ENCODE measurements at regions not wholly inside any gene's neighbourhood (a gene's known extent, or its start where the extent isn't known, plus 50 kb on each side); places are given as distances from the start of the nearest gene placed in this dataset.

GRCh38 chr14:58778202-58778601, 140.4 kb downstream of the DACT1 start:
- Histone ChIP-seq H3K36me3 (ENCODE audit: control insufficient read depth, insufficient read depth, low read length) (no peaks in the 10 kb centered on the region), H3K27me3 (replicated peaks; ENCODE audit: control insufficient read depth, insufficient read depth, low read length) (no peaks in the 10 kb centered on the region), H3K4me3 (replicated peaks; ENCODE audit: low read depth, low read length) (no peak overlapping the region)
- no peak for TF ChIP-seq CTCF (IDR thresholded peaks at IDR 0.05; ENCODE audit: insufficient read depth, low read length, poor library complexity, severe bottlenecking)
- DNase-seq (ENCODE audit: extremely low read depth, insufficient read length), result no peak

- DNase-seq (ENCODE audit: extremely low read depth, insufficient read length), result no peak
- Histone ChIP-seq H3K36me3 (ENCODE audit: control insufficient read depth, insufficient read depth, low read length) (no peaks in the 10 kb centered on the region), H3K27me3 (replicated peaks; ENCODE audit: control insufficient read depth, insufficient read depth, low read length) (no peaks in the 10 kb centered on the region), H3K4me3 (replicated peaks; ENCODE audit: low read depth, low read length) (no peak overlapping the region)
- TF ChIP-seq CTCF (IDR thresholded peaks at IDR 0.05; ENCODE audit: insufficient read depth, low read length, poor library complexity, severe bottlenecking), result no peak
These were observed 141.6 kb downstream of the DACT1 start for GRCh38 chr14:58779376-58779775.

DNA sequence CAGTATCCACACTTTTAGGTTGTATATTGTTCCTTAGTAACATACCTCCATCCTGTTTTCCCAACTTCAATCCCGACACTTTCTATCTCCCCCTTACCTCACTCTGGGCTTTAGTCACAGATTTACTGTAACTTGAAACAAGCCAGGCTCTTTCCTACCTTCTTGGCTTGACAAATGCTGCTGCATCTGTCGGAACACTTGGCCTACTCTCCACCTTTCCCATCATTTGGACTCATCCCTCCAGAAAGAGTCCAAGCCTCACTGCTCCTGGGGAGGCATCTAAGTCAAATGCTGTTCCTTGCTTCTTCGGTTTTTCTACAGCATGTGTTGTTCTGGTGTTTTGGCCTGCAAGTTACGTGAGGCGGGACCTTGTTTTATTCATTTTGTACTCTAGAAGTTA, 142.4 kb downstream of the DACT1 start:
- Histone ChIP-seq H3K27me3 (replicated peaks; ENCODE audit: control insufficient read depth, insufficient read depth, low read length) (no peaks in the 10 kb centered on the region), H3K36me3 (ENCODE audit: control insufficient read depth, insufficient read depth, low read length) (no peaks in the 10 kb centered on the region), H3K4me3 (replicated peaks; ENCODE audit: low read depth, low read length) (no peak overlapping the region)
- DNase-seq (ENCODE audit: extremely low read depth, insufficient read length), result no peak
- no peak for TF ChIP-seq CTCF (IDR thresholded peaks at IDR 0.05; ENCODE audit: insufficient read depth, low read length, poor library complexity, severe bottlenecking)

GRCh38 chr14:58780605-58781004, 142.8 kb downstream of the DACT1 start:
- no peaks in the 10 kb centered on the region for H3K27me3 ChIP-seq (replicated peaks; ENCODE audit: control insufficient read depth, insufficient read depth, low read length)
- no peaks in the 10 kb centered on the region for H3K36me3 ChIP-seq (ENCODE audit: control insufficient read depth, insufficient read depth, low read length)
- no peak for DNase-seq (ENCODE audit: extremely low read depth, insufficient read length)
- H3K4me3 ChIP-seq (replicated peaks; ENCODE audit: low read depth, low read length), result no peak overlapping the region
- TF ChIP-seq CTCF (IDR thresholded peaks at IDR 0.05; ENCODE audit: insufficient read depth, low read length, poor library complexity, severe bottlenecking), result no peak

GRCh38 chr14:58782011-58782410, 144.2 kb downstream of the DACT1 start:
- Histone ChIP-seq H3K4me3 (replicated peaks; ENCODE audit: low read depth, low read length) (no peak overlapping the region), H3K27me3 (replicated peaks; ENCODE audit: control insufficient read depth, insufficient read depth, low read length) (no peaks in the 10 kb centered on the region), H3K36me3 (ENCODE audit: control insufficient read depth, insufficient read depth, low read length) (no peaks in the 10 kb centered on the region)
- TF ChIP-seq CTCF (IDR thresholded peaks at IDR 0.05; ENCODE audit: insufficient read depth, low read length, poor library complexity, severe bottlenecking), result no peak
- no peak for DNase-seq (ENCODE audit: extremely low read depth, insufficient read length)

- no peak for TF ChIP-seq CTCF (IDR thresholded peaks at IDR 0.05; ENCODE audit: insufficient read depth, low read length, poor library complexity, severe bottlenecking)
- no peak overlapping the region for H3K4me3 ChIP-seq (replicated peaks; ENCODE audit: low read depth, low read length)
- DNase-seq (ENCODE audit: extremely low read depth, insufficient read length), result no peak
- H3K27me3 ChIP-seq (replicated peaks; ENCODE audit: control insufficient read depth, insufficient read depth, low read length), result no peaks in the 10 kb centered on the region
- H3K36me3 ChIP-seq (ENCODE audit: control insufficient read depth, insufficient read depth, low read length), result no peaks in the 10 kb centered on the region
These were observed 146.2 kb downstream of the DACT1 start for GRCh38 chr14:58783792-58784511.
